IMR-90 (cell line): ENCODE measurements at regions not wholly inside any gene's neighbourhood (a gene's known extent, or its start where the extent isn't known, plus 50 kb on each side); places are given as distances from the start of the nearest gene placed in this dataset.

Experiments used
- ATAC-seq: fragments of 200-7000 bp; cut with Tn5 transposase; 2 replicates; pipeline ENCODE4 v1.9.1; 2020; ENCODE audit warnings: low read depth, mild to moderate bottlenecking, moderate library complexity
- BruUV-seq: library from RNA; stranded (reverse); fragments of 400-500 nt; replicated peaks from 2 replicates; lab custom pipeline; 2021; lab: Mats Ljungman, UMichigan
- CTCF ChIA-PET: fragments of 300-600 bp; formaldehyde crosslinking; extraction: SDS; loops from one replicate; lab custom pipeline; 2021; ENCODE audit warnings: antibody characterized with exemption; lab: Yijun Ruan, JAX
- POLR2A ChIA-PET: fragments of 300-600 bp; sonication (Branson Sonifier 250); formaldehyde crosslinking; loops from one replicate; lab custom pipeline; 2022; ENCODE audit warnings: antibody characterized with exemption; ENCODE audit not compliant: unreplicated experiment; lab: Charles Lee
- DNase-seq: peaks from one replicate; pipeline ENCODE4 v3.0.0; 2013
- H2AFZ ChIP-seq: replicated peaks from 2 replicates; pipeline ENCODE3; 2013; ENCODE audit warnings: low read length, mild to moderate bottlenecking; ENCODE audit not compliant: poor library complexity
- H2AK5ac ChIP-seq: 2 replicates; pipeline ENCODE4 v1.6.1; 2013; ENCODE audit warnings: low read depth, low read length, inconsistent platforms
- H2AK9ac ChIP-seq: replicated peaks from 2 replicates; pipeline ENCODE3; 2013; ENCODE audit warnings: mild to moderate bottlenecking, low read depth, low read length, moderate library complexity; ENCODE audit not compliant: poor library complexity
- H2BK120ac ChIP-seq: 2 replicates; pipeline ENCODE4 v1.6.1; 2013; ENCODE audit warnings: low read depth, low read length, inconsistent platforms
- H2BK15ac ChIP-seq: 3 replicates; pipeline ENCODE4 v1.6.1; 2013; ENCODE audit warnings: low read depth, low read length, inconsistent platforms
- H2BK20ac ChIP-seq: 2 replicates; pipeline ENCODE4 v1.6.1; 2013; ENCODE audit warnings: low read depth, mild to moderate bottlenecking, inconsistent platforms, low read length, moderate library complexity
- H2BK5ac ChIP-seq: 2 replicates; pipeline ENCODE4 v1.6.1; 2013; ENCODE audit warnings: mild to moderate bottlenecking, low read depth, low read length, inconsistent platforms; ENCODE audit not compliant: poor library complexity, severe bottlenecking
- H3K14ac ChIP-seq: replicated peaks from 2 replicates; pipeline ENCODE4 v1.6.1; 2013; ENCODE audit warnings: low read depth, low read length, inconsistent platforms
- H3K18ac ChIP-seq: 2 replicates; pipeline ENCODE4 v1.6.1; 2013; ENCODE audit warnings: low read depth, low read length, control low read depth
- H3K23ac ChIP-seq: 2 replicates; pipeline ENCODE4 v1.6.1; 2013; ENCODE audit warnings: low read depth, low read length, inconsistent platforms
- H3K27ac ChIP-seq: 2 replicates; pipeline ENCODE4 v1.5.1; 2013; ENCODE audit warnings: mild to moderate bottlenecking, control low read depth, low read length; ENCODE audit not compliant: insufficient read depth
- H3K27me3 ChIP-seq: 2 replicates; pipeline ENCODE4 v1.6.1; 2013; ENCODE audit warnings: low read length; ENCODE audit not compliant: control insufficient read depth, insufficient read depth
- H3K36me3 ChIP-seq: 2 replicates; pipeline ENCODE4 v1.6.1; 2013; ENCODE audit warnings: low read length, mixed read lengths; ENCODE audit not compliant: control insufficient read depth, insufficient read depth
- H3K4ac ChIP-seq: 2 replicates; pipeline ENCODE4 v1.6.1; 2013; ENCODE audit warnings: low read depth, low read length, inconsistent platforms
- H3K4me1 ChIP-seq: 2 replicates; pipeline ENCODE4 v1.6.1; 2013; ENCODE audit warnings: low read length, mixed read lengths; ENCODE audit not compliant: control insufficient read depth, insufficient read depth
- H3K4me2 ChIP-seq: 2 replicates; pipeline ENCODE4 v1.6.1; 2013; ENCODE audit warnings: low read depth, mild to moderate bottlenecking, control low read depth, low read length, moderate library complexity
- H3K4me3 ChIP-seq: 2 replicates; pipeline ENCODE4 v1.5.1; 2013; ENCODE audit warnings: low read depth, mild to moderate bottlenecking, control low read depth, low read length, moderate library complexity; ENCODE audit not compliant: insufficient read depth
- H3K56ac ChIP-seq: 2 replicates; pipeline ENCODE4 v1.6.1; 2013; ENCODE audit warnings: low read length, inconsistent platforms; ENCODE audit not compliant: insufficient read depth; ENCODE audit errors: extremely low read depth
- H3K79me1 ChIP-seq, 2 experiments: 2 replicates each; pipeline ENCODE4 v1.6.1; 2013; ENCODE audit warnings: low read length in 2 of 2, inconsistent platforms in 1 of 2, low read depth in 1 of 2
- H3K9ac ChIP-seq: 2 replicates; pipeline ENCODE4 v1.6.1; 2013; ENCODE audit warnings: low read depth, low read length, control low read depth
- H3K9me1 ChIP-seq: 2 replicates; pipeline ENCODE4 v1.6.1; 2013; ENCODE audit warnings: low read length, inconsistent platforms; ENCODE audit not compliant: insufficient read depth
- H3K9me3 ChIP-seq: 2 replicates; pipeline ENCODE4 v1.6.1; 2013; ENCODE audit warnings: low read length; ENCODE audit not compliant: control insufficient read depth, insufficient read depth
- H4K20me1 ChIP-seq: 2 replicates; pipeline ENCODE4 v1.6.1; 2013; ENCODE audit warnings: low read length, inconsistent platforms; ENCODE audit not compliant: insufficient read depth
- H4K5ac ChIP-seq: 2 replicates; pipeline ENCODE4 v1.6.1; 2013; ENCODE audit warnings: mild to moderate bottlenecking, low read depth, low read length, control low read depth
- H4K8ac ChIP-seq, 2 experiments: 2 replicates each; pipeline ENCODE4 v1.6.1; 2013; ENCODE audit warnings: low read depth in 2 of 2, low read length in 2 of 2, control low read depth in 1 of 2, inconsistent platforms in 1 of 2
- H4K91ac ChIP-seq: 2 replicates; pipeline ENCODE4 v1.6.1; 2013; ENCODE audit warnings: low read depth, low read length, inconsistent platforms; ENCODE audit not compliant: insufficient read depth
- BHLHE40 ChIP-seq: fragments of 150-350 bp; IDR thresholded peaks from 2 replicates; pipeline ENCODE4 v1.6.1; 2016; ENCODE audit warnings: mild to moderate bottlenecking, low read depth, low read length
- CEBPB ChIP-seq: IDR thresholded peaks from 2 replicates; pipeline ENCODE4 v1.6.1; 2012; ENCODE audit warnings: low read depth, low read length, improper control_type of control experiment
- CHD1 ChIP-seq: IDR thresholded peaks from 2 replicates; pipeline ENCODE4 v1.6.1; 2012; ENCODE audit warnings: low read depth, low read length, improper control_type of control experiment
- CTCF ChIP-seq: conservative IDR thresholded peaks from 2 replicates; pipeline ENCODE4 v1.5.1; 2012; ENCODE audit warnings: mild to moderate bottlenecking, low read depth, low read length, improper control_type of control experiment
- ELK1 ChIP-seq: fragments of 150-350 bp; IDR thresholded peaks from 2 replicates; pipeline ENCODE4 v1.6.1; 2016; ENCODE audit warnings: low read depth, mild to moderate bottlenecking, low read length, moderate library complexity, borderline replicate concordance
- FOS ChIP-seq: fragments of 150-350 bp; IDR thresholded peaks from 2 replicates; pipeline ENCODE4 v1.6.1; 2016; ENCODE audit warnings: low read depth, low read length
- MAFK ChIP-seq: IDR thresholded peaks from 2 replicates; pipeline ENCODE4 v1.6.1; 2012; ENCODE audit warnings: low read depth, low read length, improper control_type of control experiment
- MAZ ChIP-seq: IDR thresholded peaks from 2 replicates; pipeline ENCODE4 v1.6.1; 2012; ENCODE audit warnings: low read depth, mild to moderate bottlenecking, low read length, improper control_type of control experiment, moderate library complexity, borderline replicate concordance
- MXI1 ChIP-seq: IDR thresholded peaks from 2 replicates; pipeline ENCODE4 v1.6.1; 2012; ENCODE audit warnings: low read depth, mild to moderate bottlenecking, low read length, moderate library complexity, borderline replicate concordance
- NFE2L2 ChIP-seq: fragments of 150-350 bp; IDR thresholded peaks from 2 replicates; pipeline ENCODE4 v1.6.1; 2016; ENCODE audit warnings: low read depth, mild to moderate bottlenecking, low read length
- POLR2A ChIP-seq: IDR thresholded peaks from 2 replicates; pipeline ENCODE4 v1.6.1; 2012; ENCODE audit warnings: mild to moderate bottlenecking, low read depth, low read length
- RAD21 ChIP-seq: IDR thresholded peaks from 2 replicates; pipeline ENCODE4 v1.6.1; 2012; ENCODE audit warnings: low read length, improper control_type of control experiment
- RCOR1 ChIP-seq: IDR thresholded peaks from 2 replicates; pipeline ENCODE4 v1.6.1; 2012; ENCODE audit warnings: mild to moderate bottlenecking, low read length, improper control_type of control experiment; ENCODE audit not compliant: insufficient replicate concordance
- RFX5 ChIP-seq: IDR thresholded peaks from 2 replicates; pipeline ENCODE4 v1.8.0; 2012; ENCODE audit warnings: low read depth, mild to moderate bottlenecking, low read length, moderate library complexity
- SMC3 ChIP-seq: fragments of 150-350 bp; IDR thresholded peaks from 2 replicates; pipeline ENCODE4 v1.6.1; 2016; ENCODE audit warnings: low read depth, mild to moderate bottlenecking, antibody characterized with exemption, low read length, moderate library complexity
- USF2 ChIP-seq: fragments of 150-350 bp; IDR thresholded peaks from 2 replicates; pipeline ENCODE4 v1.6.1; 2017; ENCODE audit warnings: mild to moderate bottlenecking, antibody characterized with exemption, low read length, low read depth
- WGBS, 2 experiments: methylation state at CpG; one replicate each; pipeline versions ENCODE4 v1.1.5 to v1.1.7; 2013; ENCODE audit warnings: missing lambda C conversion rate in 2 of 2; ENCODE audit not compliant: insufficient read length in 1 of 2; ENCODE audit errors: extremely low coverage in 2 of 2; 5-methylcytosine and 5-hydroxymethylcytosine counted together
- dilution Hi-C: fragments of 300-500 bp; cut with HindIII; formaldehyde crosslinking; loops from one replicate; pipeline ENCODE4 v1.14.3; 2018; ENCODE audit warnings: low sequenced_read_pairs; ENCODE audit not compliant: unreplicated experiment
- in situ Hi-C: fragments of 300-500 bp; cut with MboI; formaldehyde crosslinking; loops from 3 replicates; pipeline ENCODE4 v1.14.3; 2019; ENCODE audit warnings: low sequenced_read_pairs, inconsistent platforms, mixed read lengths
- intact Hi-C: fragments of 100-400 bp; cut with micrococcal nuclease; formaldehyde crosslinking; loops from 2 replicates; pipeline ENCODE4 v1.10.0; 2022

GRCh38 chr1:55801481-55801880, 586.3 kb upstream of the USP24 start:
- H4K5ac ChIP-seq, result no peak overlapping the region; the same call in 1 of the 2 replicates
- no peak overlapping the region for H3K56ac ChIP-seq
- no peak overlapping the region for H2BK20ac ChIP-seq
- DNase-seq (no peak), ATAC-seq (no peak)
- H2AFZ ChIP-seq, result no peak overlapping the region
- BruUV-seq, result no TSS peak
- H3K4ac ChIP-seq, result no peak overlapping the region
- H2AK5ac ChIP-seq, result no peak overlapping the region
- no peak overlapping the region for H2BK5ac ChIP-seq
- H2BK120ac ChIP-seq, result no peak overlapping the region
- H4K20me1 ChIP-seq, result no peaks in the 10 kb centered on the region
- ChIA-PET POLR2A (no interaction called here), CTCF (no interaction called here)
- intact Hi-C loops (no loop called here), in situ Hi-C loops (no loop called here), dilution Hi-C loops (no loop called here)
- H3K4me3 ChIP-seq, result no peak overlapping the region
- H3K18ac ChIP-seq, result no peak overlapping the region; the same call in 1 of the 2 replicates
- H3K36me3 ChIP-seq, result no peaks in the 10 kb centered on the region
- no peak overlapping the region for H4K91ac ChIP-seq
- H3K27ac ChIP-seq, result no peak overlapping the region
- WGBS, 2 experiments, result no CpG with 5 or more reads among the region's 2 CpGs
- no peaks in the 10 kb centered on the region for H3K9me1 ChIP-seq
- H3K23ac ChIP-seq, result no peak overlapping the region
- no peak overlapping the region for H3K4me2 ChIP-seq
- H4K8ac ChIP-seq, result no peak overlapping the region
- TF ChIP-seq FOS (no peak), RCOR1 (no peak), BHLHE40 (no peak), MAZ (no peak), ELK1 (no peak), MXI1 (no peak), RAD21 (no peak), RFX5 (no peak), CHD1 (no peak), NFE2L2 (no peak), MAFK (no peak), SMC3 (no peak), CTCF (no peak), CEBPB (no peak), POLR2A (no peak), USF2 (no peak)
- no peak overlapping the region for H3K9ac ChIP-seq
- no peak overlapping the region for H3K14ac ChIP-seq
- no peak overlapping the region for H2AK9ac ChIP-seq
- H3K27me3 ChIP-seq, result no peaks in the 10 kb centered on the region
- H3K9me3 ChIP-seq, result no peaks in the 10 kb centered on the region
- H3K79me1 ChIP-seq, result no peaks in the 10 kb centered on the region
- peaks cover 3% of the 10 kb centered on the region; the same call in 1 of the 2 replicates for H3K4me1 ChIP-seq
- H2BK15ac ChIP-seq, result no peak overlapping the region
